ENCODE measurements at regions not wholly inside any gene's neighbourhood (a gene's known extent, or its start where the extent isn't known, plus 50 kb on each side); places are given as distances from the start of the nearest gene placed in this dataset.
A peak's percentile ranks its signal among the peaks of the same experiment; 100 is the strongest.

- H3K27me3 ChIP-seq (ENCODE audit: insufficient read depth) = no peaks in the 10 kb centered on the region
- peaks cover 4% of the 10 kb centered on the region; the same call in 1 of the 2 replicates for H3K9me3 ChIP-seq
- CTCF ChIA-PET = no interaction called here
- H3K9me2 ChIP-seq = no peaks in the 10 kb centered on the region
- H3K36me3 ChIP-seq (replicated peaks in 1 of 2; ENCODE audit: control insufficient read depth in 1 of 2, insufficient read depth in 2 of 2, low read length in 1 of 2) = no peaks in the 10 kb centered on the region
- 98% methylated on average over 2 of the region's 2 CpGs for WGBS (ENCODE audit: low lambda C conversion rate)
- peak overlapping the region in 1 of 2 experiments; percentile 87; a peak in 2 of 4 replicates for H3K27ac ChIP-seq (ENCODE audit: low read depth in 2 of 2, low read length in 1 of 2)
- H3K9ac ChIP-seq = 0 out of 2 replicates have a peak overlapping the region, but pooled peaks have one; percentile 8
- H3K4me1 ChIP-seq (ENCODE audit: control insufficient read depth in 1 of 2, insufficient read depth in 2 of 2, low read depth in 1 of 2, low read length in 1 of 2) = peaks cover 11 to 50% of the 10 kb centered on the region in 2 experiments
- peaks cover 65% of the 10 kb centered on the region for H3F3A ChIP-seq (replicated peaks; ENCODE audit: insufficient read depth)
- no peak overlapping the region for H3K4me3 ChIP-seq (ENCODE audit: low read depth in 2 of 2, low read length in 1 of 2)
- no peak for TF ChIP-seq USF1 (IDR thresholded peaks at IDR 0.05; ENCODE audit: borderline replicate concordance, low read depth)
- no peak for TF ChIP-seq CHD2 (IDR thresholded peaks at IDR 0.05; ENCODE audit: low read length, partially characterized antibody)
- TF ChIP-seq RFX5 (IDR thresholded peaks at IDR 0.05; ENCODE audit: low read length) = no peak
- TF ChIP-seq GABPA (IDR thresholded peaks at IDR 0.05; ENCODE audit: low read depth) = no peak
- TF ChIP-seq, protein P1, sequence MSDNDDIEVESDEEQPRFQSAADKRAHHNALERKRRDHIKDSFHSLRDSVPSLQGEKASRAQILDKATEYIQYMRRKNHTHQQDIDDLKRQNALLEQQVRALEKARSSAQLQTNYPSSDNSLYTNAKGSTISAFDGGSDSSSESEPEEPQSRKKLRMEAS (IDR thresholded peaks at IDR 0.05; ENCODE audit: low read depth) = no peak
- no peak for TF ChIP-seq REST (IDR thresholded peaks at IDR 0.05; ENCODE audit: low read depth, low read length)
- TF ChIP-seq PBX3 (IDR thresholded peaks at IDR 0.05) = no peak
- TF ChIP-seq RAD21 (IDR thresholded peaks at IDR 0.05; ENCODE audit: low read length) = no peak
- no peak for TF ChIP-seq TEAD4 (IDR thresholded peaks at IDR 0.05; ENCODE audit: borderline replicate concordance, insufficient read depth)
- no peak for TF ChIP-seq MXI1 (IDR thresholded peaks at IDR 0.05; ENCODE audit: low read depth, low read length)
- no peak for TF ChIP-seq RCOR1 (IDR thresholded peaks at IDR 0.05; ENCODE audit: low read length)
- no peak for TF ChIP-seq EP300 (IDR thresholded peaks at IDR 0.05; ENCODE audit: borderline replicate concordance in 1 of 2, low read depth in 1 of 2, low read length in 1 of 2)
- no peak for TF ChIP-seq JUND (IDR thresholded peaks at IDR 0.05)
- no peak for TF ChIP-seq EZH2phosphoT487 (IDR thresholded peaks at IDR 0.05; ENCODE audit: borderline replicate concordance, low read depth)
- TF ChIP-seq FOXJ3 (CRISPR knock-in tag; IDR thresholded peaks at IDR 0.05) = no peak
- TF ChIP-seq NRF1 (IDR thresholded peaks at IDR 0.05; ENCODE audit: low read depth, low read length) = no peak
- TF ChIP-seq MEF2A (IDR thresholded peaks at IDR 0.05; ENCODE audit: borderline replicate concordance, low read depth) = no peak
- TF ChIP-seq YY1 (IDR thresholded peaks at IDR 0.05; ENCODE audit: low read depth) = no peak
- POLR2A ChIA-PET = no interaction called here
- H4K20me1 ChIP-seq (ENCODE audit: insufficient read depth) = no peaks in the 10 kb centered on the region
- no peak for DNase-seq
- H3K79me2 ChIP-seq (ENCODE audit: insufficient read depth) = no peaks in the 10 kb centered on the region
- peak overlapping the region; percentile 35; the same call in 1 of the 2 replicates for H3K4me2 ChIP-seq
- no peak overlapping the region for H2AFZ ChIP-seq (ENCODE audit: low read depth)
These were observed 175.1 kb downstream of the PCSK1 start for GRCh38 chr5:96257904-96258303.

All from SK-N-SH (cell line).